ENCODE measurements at regions not wholly inside any gene's neighbourhood (a gene's known extent, or its start where the extent isn't known, plus 50 kb on each side); places are given as distances from the start of the nearest gene placed in this dataset.

DNA sequence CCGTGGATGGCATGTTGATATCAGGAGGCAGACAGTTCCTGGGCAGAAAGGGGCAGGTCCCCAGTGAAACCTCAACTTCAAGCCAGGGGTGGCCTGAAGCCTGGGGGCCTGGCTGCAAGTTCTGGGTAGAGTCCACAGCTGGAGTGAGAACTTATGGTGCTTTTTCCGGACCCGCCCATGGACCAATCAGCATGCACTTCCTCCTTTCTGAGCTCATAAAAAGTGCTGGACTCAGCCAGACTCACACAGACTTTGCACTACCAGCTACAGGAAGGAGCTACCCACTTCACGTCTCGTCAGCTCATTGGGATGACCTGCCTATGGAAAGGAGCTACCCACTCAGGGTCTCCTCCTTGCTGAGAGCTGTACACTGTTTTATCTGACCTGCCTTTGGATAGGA is 183.1 kb upstream of the MC4R start:
- H3K36me3 ChIP-seq (ENCODE audit: insufficient read depth, low read length, poor library complexity, severe bottlenecking) = no peaks in the 10 kb centered on the region
- intact Hi-C loops (cut with micrococcal nuclease; ENCODE audit: unreplicated experiment) = no loop called here
- TF ChIP-seq EZH2 (IDR thresholded peaks at IDR 0.05; ENCODE audit: borderline replicate concordance, low read depth, low read length, poor library complexity, severe bottlenecking) = no peak
- no peak for TF ChIP-seq CTCF (conservative IDR thresholded peaks at IDR 0.05; ENCODE audit: low read depth, low read length)
- H3K4me3 ChIP-seq (ENCODE audit: low read depth, low read length, poor library complexity, severe bottlenecking) = no peak overlapping the region
- POLR2A ChIA-PET (ENCODE audit: low non-redundant PET) = no interaction called here
- H3K4me1 ChIP-seq (ENCODE audit: insufficient read depth, low read length, poor library complexity, severe bottlenecking) = no peaks in the 10 kb centered on the region
- BruUV-seq (replicated peaks) = no TSS peak
- H3K9me3 ChIP-seq (ENCODE audit: low read depth, low read length, poor library complexity, severe bottlenecking) = no peaks in the 10 kb centered on the region
- H3K27me3 ChIP-seq (replicated peaks; ENCODE audit: insufficient read depth, low read depth, low read length, poor library complexity) = peaks cover 4% of the 10 kb centered on the region
- CTCF ChIA-PET = no interaction called here
- no peak for DNase-seq (ENCODE audit: low spot score)
- H3K27ac ChIP-seq (ENCODE audit: low read depth, low read length, poor library complexity, severe bottlenecking) = no peak overlapping the region

GRCh38 chr18:60556326-60556725 is 183.8 kb upstream of the MC4R start:
- TF ChIP-seq CTCF (conservative IDR thresholded peaks at IDR 0.05; ENCODE audit: low read depth, low read length) = no peak
- TF ChIP-seq EZH2 (IDR thresholded peaks at IDR 0.05; ENCODE audit: borderline replicate concordance, low read depth, low read length, poor library complexity, severe bottlenecking) = no peak
- BruUV-seq (replicated peaks) = no TSS peak
- no peaks in the 10 kb centered on the region for H3K9me3 ChIP-seq (ENCODE audit: low read depth, low read length, poor library complexity, severe bottlenecking)
- DNase-seq (ENCODE audit: low spot score) = no peak
- intact Hi-C loops (cut with micrococcal nuclease; ENCODE audit: unreplicated experiment) = no loop called here
- peaks cover 4% of the 10 kb centered on the region for H3K27me3 ChIP-seq (replicated peaks; ENCODE audit: insufficient read depth, low read depth, low read length, poor library complexity)
- H3K4me1 ChIP-seq (ENCODE audit: insufficient read depth, low read length, poor library complexity, severe bottlenecking) = no peaks in the 10 kb centered on the region
- ChIA-PET POLR2A (ENCODE audit: low non-redundant PET) (no interaction called here), CTCF (no interaction called here)
- H3K36me3 ChIP-seq (ENCODE audit: insufficient read depth, low read length, poor library complexity, severe bottlenecking) = no peaks in the 10 kb centered on the region
- H3K4me3 ChIP-seq (ENCODE audit: low read depth, low read length, poor library complexity, severe bottlenecking) = no peak overlapping the region
- H3K27ac ChIP-seq (ENCODE audit: low read depth, low read length, poor library complexity, severe bottlenecking) = no peak overlapping the region

DNA sequence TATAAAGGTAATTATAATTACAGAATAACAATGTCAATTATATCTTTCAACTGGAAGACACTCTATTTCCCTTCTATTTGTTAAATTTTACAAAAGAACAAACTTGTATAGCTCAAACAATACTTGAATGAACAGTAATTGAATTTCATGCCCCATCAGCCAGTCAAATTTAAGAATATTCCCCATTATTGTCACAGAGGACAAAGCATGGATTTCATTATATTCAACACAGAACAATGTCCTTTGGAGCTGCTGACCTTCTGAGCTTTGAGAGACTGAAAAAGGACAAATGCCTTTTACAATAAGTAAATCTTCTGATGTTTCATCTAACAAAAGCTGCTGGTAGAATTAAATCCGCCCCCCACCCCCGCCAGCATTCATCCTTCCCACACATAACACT is 187.5 kb upstream of the MC4R start:
- intact Hi-C loops (cut with micrococcal nuclease; ENCODE audit: unreplicated experiment) = no loop called here
- ChIA-PET CTCF (no interaction called here), POLR2A (ENCODE audit: low non-redundant PET) (no interaction called here)
- H3K27me3 ChIP-seq (replicated peaks; ENCODE audit: insufficient read depth, low read depth, low read length, poor library complexity) = peaks cover 4% of the 10 kb centered on the region
- H3K4me1 ChIP-seq (ENCODE audit: insufficient read depth, low read length, poor library complexity, severe bottlenecking) = no peaks in the 10 kb centered on the region
- no peak for TF ChIP-seq EZH2 (IDR thresholded peaks at IDR 0.05; ENCODE audit: borderline replicate concordance, low read depth, low read length, poor library complexity, severe bottlenecking)
- no peak for TF ChIP-seq CTCF (conservative IDR thresholded peaks at IDR 0.05; ENCODE audit: low read depth, low read length)
- H3K4me3 ChIP-seq (ENCODE audit: low read depth, low read length, poor library complexity, severe bottlenecking) = no peak overlapping the region
- DNase-seq (ENCODE audit: low spot score) = no peak
- no peaks in the 10 kb centered on the region for H3K9me3 ChIP-seq (ENCODE audit: low read depth, low read length, poor library complexity, severe bottlenecking)
- H3K27ac ChIP-seq (ENCODE audit: low read depth, low read length, poor library complexity, severe bottlenecking) = no peak overlapping the region
- no peaks in the 10 kb centered on the region for H3K36me3 ChIP-seq (ENCODE audit: insufficient read depth, low read length, poor library complexity, severe bottlenecking)
- no TSS peak for BruUV-seq (replicated peaks)

All from A673 (cell line).